GM18873 (cell line): ENCODE measurements at regions not wholly inside any gene's neighbourhood (a gene's known extent, or its start where the extent isn't known, plus 50 kb on each side); places are given as distances from the start of the nearest gene placed in this dataset.

Experiments used
- ATAC-seq: cut with Tn5 transposase; IDR thresholded peaks from one replicate; pipeline ENCODE4 v1.9.1; 2021; ENCODE audit warnings: mild to moderate bottlenecking, moderate library complexity, moderate number of reproducible peaks; ENCODE audit not compliant: unreplicated experiment, low FRiP score

GRCh38 chr15:62752657-62753517, 289.7 kb upstream of the TPM1 start:
- no peak for ATAC-seq

- no peak for ATAC-seq
Measured at GRCh38 chr15:62753518-62754221, 288.9 kb upstream of the TPM1 start.

GRCh38 chr15:62756326-62756994, 286.1 kb upstream of the TPM1 start:
- ATAC-seq = no peak

GRCh38 chr15:62756995-62757360, 285.6 kb upstream of the TPM1 start:
- ATAC-seq = no peak

- ATAC-seq = no peak
Measured at GRCh38 chr15:62757535-62757934, 285.0 kb upstream of the TPM1 start.

- ATAC-seq = no peak
Measured at GRCh38 chr15:62758126-62758951, 284.2 kb upstream of the TPM1 start.

- no peak for ATAC-seq
Measured at GRCh38 chr15:62758952-62759349, 283.6 kb upstream of the TPM1 start.

GRCh38 chr15:62760538-62760937, 282.0 kb upstream of the TPM1 start:
- no peak for ATAC-seq

GRCh38 chr15:62765916-62766315, 276.6 kb upstream of the TPM1 start:
- no peak for ATAC-seq

- no peak for ATAC-seq
Measured at GRCh38 chr15:62766599-62766998, 275.9 kb upstream of the TPM1 start.

- ATAC-seq = no peak
Measured at GRCh38 chr15:62769604-62770003, 272.9 kb upstream of the TPM1 start.

GRCh38 chr15:62770111-62770660, 272.4 kb upstream of the TPM1 start:
- ATAC-seq = no peak

GRCh38 chr15:62770752-62771151, 271.8 kb upstream of the TPM1 start:
- ATAC-seq = no peak

- ATAC-seq = no peak
Measured at GRCh38 chr15:62771234-62771633, 271.3 kb upstream of the TPM1 start.

GRCh38 chr15:62773369-62774165, 269.0 kb upstream of the TPM1 start:
- ATAC-seq = no peak

- no peak for ATAC-seq
Measured at GRCh38 chr15:62775932-62776331, 266.6 kb upstream of the TPM1 start.

GRCh38 chr15:62777671-62778070, 264.9 kb upstream of the TPM1 start:
- no peak for ATAC-seq

GRCh38 chr15:62779036-62779770, 263.3 kb upstream of the TPM1 start:
- ATAC-seq = no peak

GRCh38 chr15:62779899-62780298, 262.6 kb upstream of the TPM1 start:
- no peak for ATAC-seq
